IPS-15b (cell line): ENCODE measurements at regions not wholly inside any gene's neighbourhood (a gene's known extent, or its start where the extent isn't known, plus 50 kb on each side); places are given as distances from the start of the nearest gene placed in this dataset.

ENCODE experiments used
- H3K27me3 ChIP-seq: one replicate; pipeline ENCODE4 v1.6.1; 2013; ENCODE audit warnings: low read length; ENCODE audit not compliant: control insufficient read depth, insufficient read depth
- H3K36me3 ChIP-seq: one replicate; pipeline ENCODE4 v1.6.1; 2013; ENCODE audit warnings: low read length; ENCODE audit not compliant: control insufficient read depth, insufficient read depth
- H3K4me1 ChIP-seq: one replicate; pipeline ENCODE4 v1.6.1; 2013; ENCODE audit warnings: mild to moderate bottlenecking, low read length; ENCODE audit not compliant: control insufficient read depth, insufficient read depth
- H3K4me3 ChIP-seq: one replicate; pipeline ENCODE4 v1.5.1; 2013; ENCODE audit warnings: low read depth, low read length
- H3K9ac ChIP-seq: one replicate; pipeline ENCODE4 v1.6.1; 2013; ENCODE audit warnings: low read depth, mild to moderate bottlenecking, low read length
- H3K9me3 ChIP-seq: one replicate; pipeline ENCODE4 v1.6.1; 2013; ENCODE audit warnings: mild to moderate bottlenecking, low read length; ENCODE audit not compliant: control insufficient read depth, insufficient read depth

- Histone ChIP-seq H3K27me3 (no peaks in the 10 kb centered on the region), H3K4me3 (no peak overlapping the region), H3K9ac (no peak overlapping the region), H3K4me1 (no peaks in the 10 kb centered on the region), H3K36me3 (no peaks in the 10 kb centered on the region), H3K9me3 (no peaks in the 10 kb centered on the region)
Measured at GRCh38 chr16:72620853-72621252, 427.1 kb downstream of the ZFHX3 start.

GRCh38 chr16:72620348-72620747, 427.6 kb downstream of the ZFHX3 start:
- H3K4me1 ChIP-seq, result no peaks in the 10 kb centered on the region
- H3K27me3 ChIP-seq, result no peaks in the 10 kb centered on the region
- H3K9me3 ChIP-seq, result no peaks in the 10 kb centered on the region
- no peak overlapping the region for H3K9ac ChIP-seq
- H3K4me3 ChIP-seq, result no peak overlapping the region
- H3K36me3 ChIP-seq, result no peaks in the 10 kb centered on the region

GRCh38 chr16:72615856-72616255, 432.1 kb downstream of the ZFHX3 start:
- no peaks in the 10 kb centered on the region for H3K4me1 ChIP-seq
- no peaks in the 10 kb centered on the region for H3K9me3 ChIP-seq
- H3K9ac ChIP-seq, result no peak overlapping the region
- no peaks in the 10 kb centered on the region for H3K36me3 ChIP-seq
- no peak overlapping the region for H3K4me3 ChIP-seq
- no peaks in the 10 kb centered on the region for H3K27me3 ChIP-seq

GRCh38 chr16:72612718-72613117, 435.2 kb downstream of the ZFHX3 start:
- Histone ChIP-seq H3K9me3 (no peaks in the 10 kb centered on the region), H3K9ac (no peak overlapping the region), H3K4me1 (peaks cover 10% of the 10 kb centered on the region), H3K36me3 (no peaks in the 10 kb centered on the region), H3K27me3 (no peaks in the 10 kb centered on the region), H3K4me3 (no peak overlapping the region)

- Histone ChIP-seq H3K4me3 (no peak overlapping the region), H3K36me3 (no peaks in the 10 kb centered on the region), H3K9me3 (no peaks in the 10 kb centered on the region), H3K4me1 (peaks cover 10% of the 10 kb centered on the region), H3K27me3 (no peaks in the 10 kb centered on the region), H3K9ac (no peak overlapping the region)
Measured at GRCh38 chr16:72612256-72612655, 435.7 kb downstream of the ZFHX3 start.

GRCh38 chr16:72609933-72610332, 438.0 kb upstream of the PMFBP1 start:
- Histone ChIP-seq H3K36me3 (no peaks in the 10 kb centered on the region), H3K9ac (no peak overlapping the region), H3K4me3 (no peak overlapping the region), H3K4me1 (peaks cover 10% of the 10 kb centered on the region), H3K9me3 (no peaks in the 10 kb centered on the region), H3K27me3 (no peaks in the 10 kb centered on the region)

GRCh38 chr16:72609066-72609465, 437.1 kb upstream of the PMFBP1 start:
- Histone ChIP-seq H3K27me3 (no peaks in the 10 kb centered on the region), H3K9me3 (no peaks in the 10 kb centered on the region), H3K36me3 (no peaks in the 10 kb centered on the region), H3K9ac (no peak overlapping the region), H3K4me1 (peaks cover 10% of the 10 kb centered on the region), H3K4me3 (no peak overlapping the region)

GRCh38 chr16:72604375-72604774, 432.4 kb upstream of the PMFBP1 start:
- Histone ChIP-seq H3K4me1 (peaks cover under 1% of the 10 kb centered on the region), H3K27me3 (no peaks in the 10 kb centered on the region), H3K9ac (no peak overlapping the region), H3K4me3 (no peak overlapping the region), H3K9me3 (no peaks in the 10 kb centered on the region), H3K36me3 (no peaks in the 10 kb centered on the region)

GRCh38 chr16:72602499-72602898, 430.5 kb upstream of the PMFBP1 start:
- Histone ChIP-seq H3K27me3 (no peaks in the 10 kb centered on the region), H3K4me3 (no peak overlapping the region), H3K9ac (no peak overlapping the region), H3K36me3 (no peaks in the 10 kb centered on the region), H3K4me1 (no peaks in the 10 kb centered on the region), H3K9me3 (no peaks in the 10 kb centered on the region)

GRCh38 chr16:72598696-72599095, 426.7 kb upstream of the PMFBP1 start:
- Histone ChIP-seq H3K4me1 (no peaks in the 10 kb centered on the region), H3K4me3 (no peak overlapping the region), H3K9me3 (no peaks in the 10 kb centered on the region), H3K36me3 (no peaks in the 10 kb centered on the region), H3K27me3 (no peaks in the 10 kb centered on the region), H3K9ac (no peak overlapping the region)

GRCh38 chr16:72597938-72598337, 426.0 kb upstream of the PMFBP1 start:
- no peaks in the 10 kb centered on the region for H3K27me3 ChIP-seq
- H3K4me3 ChIP-seq, result no peak overlapping the region
- H3K9ac ChIP-seq, result no peak overlapping the region
- no peaks in the 10 kb centered on the region for H3K9me3 ChIP-seq
- no peaks in the 10 kb centered on the region for H3K4me1 ChIP-seq
- no peaks in the 10 kb centered on the region for H3K36me3 ChIP-seq

GRCh38 chr16:72596373-72596772, 424.4 kb upstream of the PMFBP1 start:
- H3K4me3 ChIP-seq, result no peak overlapping the region
- H3K9ac ChIP-seq, result no peak overlapping the region
- H3K4me1 ChIP-seq, result no peaks in the 10 kb centered on the region
- H3K9me3 ChIP-seq, result no peaks in the 10 kb centered on the region
- no peaks in the 10 kb centered on the region for H3K36me3 ChIP-seq
- H3K27me3 ChIP-seq, result no peaks in the 10 kb centered on the region
